HCT116 (cell line): ENCODE measurements at regions not wholly inside any gene's neighbourhood (a gene's known extent, or its start where the extent isn't known, plus 50 kb on each side); places are given as distances from the start of the nearest gene placed in this dataset.

Experiments used
- ATF3 ChIP-seq: IDR thresholded peaks from 2 replicates; pipeline ENCODE4 v1.6.1; 2012
- CEBPB ChIP-seq: IDR thresholded peaks from 2 replicates; pipeline ENCODE4 v1.6.1; 2012; ENCODE audit warnings: low read depth
- CTCF ChIP-seq, 3 experiments: fragments of 200-600 bp in 1 of 3; sonication (generic) in 1 of 3; IDR thresholded peaks in 2 of 3; conservative IDR thresholded peaks in 1 of 3; 2 replicates each; pipeline ENCODE4 v1.5.1; 2012 to 2017; ENCODE audit warnings: low read depth in 2 of 3, low read length in 2 of 3, antibody characterized with exemption in 1 of 3, borderline replicate concordance in 1 of 3, control low read depth in 1 of 3, mild to moderate bottlenecking in 1 of 3, mixed read lengths in 1 of 3, mixed run types in 1 of 3, moderate library complexity in 1 of 3; ENCODE audit not compliant: insufficient read depth in 1 of 3
- EZH2 ChIP-seq: fragments of 200-600 bp; sonication (generic); IDR thresholded peaks from 2 replicates; pipeline ENCODE4 v1.6.1; 2017; ENCODE audit warnings: antibody characterized with exemption, mixed run types
- EZH2phosphoT487 ChIP-seq: fragments of 200-600 bp; IDR thresholded peaks from 2 replicates; pipeline ENCODE4 v1.6.1; 2018; ENCODE audit warnings: antibody characterized with exemption, borderline replicate concordance
- FOSL1 ChIP-seq: IDR thresholded peaks from 2 replicates; pipeline ENCODE4 v1.6.1; 2012; ENCODE audit warnings: low read depth
- MAX ChIP-seq: IDR thresholded peaks from 2 replicates; pipeline ENCODE4 v1.6.1; 2012
- POLR2A ChIP-seq: IDR thresholded peaks from 2 replicates; pipeline ENCODE4 v1.7.0; 2011; ENCODE audit warnings: borderline replicate concordance; ENCODE audit not compliant: insufficient read depth, insufficient read length; ENCODE audit errors: extremely low read depth
- RAD21 ChIP-seq: IDR thresholded peaks from 2 replicates; pipeline ENCODE4 v1.6.1; 2012; ENCODE audit warnings: low read depth, mild to moderate bottlenecking
- SIN3A ChIP-seq: IDR thresholded peaks from 2 replicates; pipeline ENCODE4 v1.6.1; 2012; ENCODE audit warnings: low read depth
- TCF7L2 ChIP-seq: IDR thresholded peaks from 2 replicates; pipeline ENCODE4 v1.7.0; 2011; ENCODE audit warnings: borderline replicate concordance, inconsistent platforms; ENCODE audit not compliant: insufficient read depth, insufficient read length; ENCODE audit errors: extremely low read depth

GRCh38 chr14:71243697-71244096, 336.4 kb downstream of the PCNX1 start:
- no peak for TF ChIP-seq CTCF (IDR thresholded peaks at IDR 0.05 in 2 of 3, conservative IDR thresholded peaks at IDR 0.05 in 1 of 3; ENCODE audit: borderline replicate concordance in 1 of 3, insufficient read depth in 1 of 3, low read depth in 2 of 3, low read length in 2 of 3)
- TF ChIP-seq EZH2phosphoT487, result no peak
- TF ChIP-seq MAX, result no peak
- TF ChIP-seq FOSL1, result no peak
- no peak for TF ChIP-seq EZH2
- TF ChIP-seq ATF3, result no peak
- no peak for TF ChIP-seq TCF7L2
- TF ChIP-seq POLR2A, result no peak
- TF ChIP-seq CEBPB, result no peak
- no peak for TF ChIP-seq SIN3A
- no peak for TF ChIP-seq RAD21
